ENCODE measurements at regions not wholly inside any gene's neighbourhood (a gene's known extent, or its start where the extent isn't known, plus 50 kb on each side); places are given as distances from the start of the nearest gene placed in this dataset.

DNA sequence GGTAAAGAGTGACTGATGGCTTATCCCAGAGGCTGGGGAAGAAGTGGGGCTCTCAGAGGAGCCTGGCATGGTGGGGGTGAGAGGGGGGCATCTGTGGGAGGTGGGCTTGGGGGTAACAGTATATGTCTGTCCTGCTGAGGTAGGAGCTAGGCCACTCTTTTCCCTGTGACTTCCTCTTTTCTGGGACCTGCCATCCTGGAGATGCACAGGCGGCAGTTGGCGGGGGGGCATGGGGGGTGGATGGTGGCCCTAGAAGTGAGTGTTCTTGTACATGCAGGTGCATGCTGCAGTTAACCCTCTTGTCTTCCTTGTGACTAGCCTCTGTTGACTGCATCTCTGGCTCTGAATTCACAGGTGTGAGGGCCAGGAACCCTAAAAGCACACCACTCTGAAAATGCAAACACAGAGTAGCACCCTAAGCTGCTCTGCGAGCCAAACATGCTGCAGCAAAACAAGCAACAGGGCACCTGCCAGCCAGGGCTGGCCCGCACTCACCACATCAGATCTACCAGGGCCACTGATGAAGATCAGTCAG, 123.8 kb upstream of the SHB start:
- no peak overlapping the region for H3T11ph ChIP-seq (ENCODE audit: low read length)
- H2BK5ac ChIP-seq (ENCODE audit: insufficient read length, low read length): no peak overlapping the region
- no CpG with 5 or more reads among the region's 4 CpGs for WGBS (ENCODE audit: extremely low coverage, insufficient read length, low lambda C conversion rate)
- Mint-ChIP-seq H3K27me3 (ENCODE audit: low read depth) (peaks cover 66% of the 10 kb centered on the region), H3K27ac (no peak overlapping the region), H3K9me3 (no peaks in the 10 kb centered on the region), H3K4me3 (no peak overlapping the region), H3K36me3 (ENCODE audit: insufficient read depth in 1 of 3, low read depth in 3 of 3) (no peaks in the 10 kb centered on the region), H3K4me1 (peaks cover 0 to 5% of the 10 kb centered on the region in 2 experiments; a peak in 1 of 4 replicates)
- no peak overlapping the region for H2BK20ac ChIP-seq (ENCODE audit: low read depth, low read length, poor library complexity, severe bottlenecking)
- no peaks in the 10 kb centered on the region for H3K79me2 ChIP-seq (ENCODE audit: insufficient read depth, low read length)
- H3K27me3 ChIP-seq (ENCODE audit: insufficient read depth, low read length): no peaks in the 10 kb centered on the region
- H4K5ac ChIP-seq (ENCODE audit: insufficient read length, low read depth, low read length): no peak overlapping the region
- H2AK5ac ChIP-seq (ENCODE audit: insufficient read length, low read length): no peak overlapping the region
- H3K4me1 ChIP-seq (ENCODE audit: insufficient read depth, low read length): no peaks in the 10 kb centered on the region
- H3K56ac ChIP-seq (ENCODE audit: insufficient read length, low read depth, low read length): no peak overlapping the region
- H2AFZ ChIP-seq (ENCODE audit: low read length): no peak overlapping the region
- H3K23me2 ChIP-seq (ENCODE audit: insufficient read length, low read depth, low read length, poor library complexity, severe bottlenecking): no peaks in the 10 kb centered on the region
- H2BK15ac ChIP-seq (ENCODE audit: low read depth, low read length): no peak overlapping the region
- DNase-seq: no peak
- H3K27ac ChIP-seq (ENCODE audit: insufficient read length, low read depth, low read length): no peak overlapping the region
- no peaks in the 10 kb centered on the region for H3K79me1 ChIP-seq (ENCODE audit: insufficient read depth, low read depth, low read length, poor library complexity, severe bottlenecking)
- H3K23ac ChIP-seq (ENCODE audit: insufficient read length, low read depth, low read length): no peak overlapping the region
- H3K9me3 ChIP-seq (ENCODE audit: control insufficient read depth, low read depth, low read length): no peaks in the 10 kb centered on the region
- no peak overlapping the region for H2BK120ac ChIP-seq (ENCODE audit: low read depth, low read length, poor library complexity, severe bottlenecking)
- TF ChIP-seq CTCF (conservative IDR thresholded peaks at IDR 0.05): no peak
- H3K18ac ChIP-seq (ENCODE audit: insufficient read length, low read depth, low read length): no peak overlapping the region
- H3K4me2 ChIP-seq (ENCODE audit: insufficient read depth, insufficient read length, low read length): no peak overlapping the region
- no peak overlapping the region for H3K9ac ChIP-seq (ENCODE audit: extremely low read depth, insufficient read length, low read length)
- H4K8ac ChIP-seq (replicated peaks; ENCODE audit: insufficient read length, low read depth, low read length): no peak overlapping the region
- H2BK12ac ChIP-seq (ENCODE audit: insufficient read length, low read depth, low read length): no peak overlapping the region
- H3K14ac ChIP-seq (ENCODE audit: insufficient read depth, low read length): no peak overlapping the region
- H4K20me1 ChIP-seq (ENCODE audit: control insufficient read depth, insufficient read depth, insufficient read length): no peaks in the 10 kb centered on the region
- H3K4ac ChIP-seq (ENCODE audit: low read depth, low read length): no peak overlapping the region
- no peak overlapping the region for H4K91ac ChIP-seq (ENCODE audit: insufficient read length, low read depth, low read length)

Data from H9 (cell line).